Progenitor cell of endocrine pancreas (in vitro differentiated cells): ENCODE measurements at regions not wholly inside any gene's neighbourhood (a gene's known extent, or its start where the extent isn't known, plus 50 kb on each side); places are given as distances from the start of the nearest gene placed in this dataset.

Source experiments
- DNase-seq: peaks from one replicate; pipeline ENCODE4 v3.0.0; 2021; ENCODE audit warnings: low spot score; ENCODE audit not compliant: unreplicated experiment
- H3K27ac Mint-ChIP-seq: 2 replicates; pipeline ENCODE4 v1.8.0; 2021; ENCODE audit warnings: mild to moderate bottlenecking, moderate library complexity, mixed read lengths
- H3K27me3 Mint-ChIP-seq: 2 replicates; pipeline ENCODE4 v1.8.0; 2021; ENCODE audit warnings: mixed read lengths
- H3K36me3 Mint-ChIP-seq: 2 replicates; pipeline ENCODE4 v1.8.0; 2022; ENCODE audit warnings: mixed read lengths; ENCODE audit not compliant: insufficient read depth
- H3K4me1 Mint-ChIP-seq: 2 replicates; pipeline ENCODE4 v1.8.0; 2021; ENCODE audit warnings: low read depth, mixed read lengths
- H3K4me3 Mint-ChIP-seq: 2 replicates; pipeline ENCODE4 v1.8.0; 2021; ENCODE audit warnings: low read depth, mild to moderate bottlenecking, moderate library complexity, mixed read lengths
- H3K9me3 Mint-ChIP-seq: 2 replicates; pipeline ENCODE4 v1.8.0; 2021; ENCODE audit warnings: low read depth, mixed read lengths
- CTCF ChIP-seq: fragments of 200-600 bp; sonication (generic); IDR thresholded peaks from one replicate; pipeline ENCODE4 v1.5.0; 2021; ENCODE audit warnings: antibody characterized with exemption, mild to moderate bottlenecking; ENCODE audit not compliant: unreplicated experiment

- H3K27me3 Mint-ChIP-seq, result no peaks in the 10 kb centered on the region
- no peak overlapping the region for H3K27ac Mint-ChIP-seq
- peaks cover 7% of the 10 kb centered on the region for H3K4me1 Mint-ChIP-seq
- H3K36me3 Mint-ChIP-seq, result no peaks in the 10 kb centered on the region
- TF ChIP-seq CTCF, result no peak
- DNase-seq, result no peak
- H3K4me3 Mint-ChIP-seq, result no peak overlapping the region
- no peaks in the 10 kb centered on the region for H3K9me3 Mint-ChIP-seq
Observed at GRCh38 chr6:113505084-113505699, 352.0 kb upstream of the MARCKS start.

GRCh38 chr6:113508249-113508648, 348.9 kb upstream of the MARCKS start:
- Mint-ChIP-seq H3K4me1 (peaks cover 7% of the 10 kb centered on the region), H3K9me3 (no peaks in the 10 kb centered on the region), H3K27me3 (no peaks in the 10 kb centered on the region), H3K27ac (no peak overlapping the region), H3K4me3 (no peak overlapping the region), H3K36me3 (no peaks in the 10 kb centered on the region)
- DNase-seq, result no peak
- TF ChIP-seq CTCF, result no peak

- TF ChIP-seq CTCF, result no peak
- Mint-ChIP-seq H3K27me3 (no peaks in the 10 kb centered on the region), H3K4me3 (no peak overlapping the region), H3K27ac (no peak overlapping the region), H3K36me3 (no peaks in the 10 kb centered on the region), H3K4me1 (peaks cover 7% of the 10 kb centered on the region), H3K9me3 (no peaks in the 10 kb centered on the region)
- no peak for DNase-seq
Observed at GRCh38 chr6:113511100-113511499, 346.0 kb upstream of the MARCKS start.

- TF ChIP-seq CTCF, result no peak
- H3K27ac Mint-ChIP-seq, result no peak overlapping the region
- H3K36me3 Mint-ChIP-seq, result no peaks in the 10 kb centered on the region
- no peaks in the 10 kb centered on the region for H3K9me3 Mint-ChIP-seq
- peaks cover 7% of the 10 kb centered on the region for H3K4me1 Mint-ChIP-seq
- no peak overlapping the region for H3K4me3 Mint-ChIP-seq
- no peak for DNase-seq
- H3K27me3 Mint-ChIP-seq, result no peaks in the 10 kb centered on the region
Observed at GRCh38 chr6:113512576-113512975, 344.6 kb upstream of the MARCKS start.

- no peak overlapping the region for H3K27ac Mint-ChIP-seq
- TF ChIP-seq CTCF, result no peak
- H3K9me3 Mint-ChIP-seq, result no peaks in the 10 kb centered on the region
- H3K4me3 Mint-ChIP-seq, result no peak overlapping the region
- peaks cover 6% of the 10 kb centered on the region for H3K4me1 Mint-ChIP-seq
- H3K27me3 Mint-ChIP-seq, result no peaks in the 10 kb centered on the region
- no peaks in the 10 kb centered on the region for H3K36me3 Mint-ChIP-seq
- DNase-seq, result no peak
Observed at GRCh38 chr6:113513086-113513485, 344.1 kb upstream of the MARCKS start.
